Skin of body (tissue), 1 donor: ENCODE measurements at regions not wholly inside any gene's neighbourhood (a gene's known extent, or its start where the extent isn't known, plus 50 kb on each side); places are given as distances from the start of the nearest gene placed in this dataset. TPM values are rescaled to one million over a fixed set of nuclear protein-coding genes. Genes with fewer than 3 reads are reported as not detected.

Experiments used
- small RNA-seq: library from RNA; depleted of rRNA; stranded (forward); fragments of <200 nt; gene quantifications from one replicate; pipeline ENCODE3, GENCODE V24; 2014; ENCODE audit warnings: low replicate concordance

Small RNA genes in the stretch of these regions (small RNA-seq; reads per million reads assigned to genes)
- gene HIGD1AP4 = not detected
- not detected for gene RN7SL807P
